Hypothalamus (tissue), 51 donors: ENCODE measurements at regions not wholly inside any gene's neighbourhood (a gene's known extent, or its start where the extent isn't known, plus 50 kb on each side); places are given as distances from the start of the nearest gene placed in this dataset.

ENCODE experiments used
- DNase-seq, 51 donors: peaks; one replicate each; lab custom pipeline; 2025; lab: John Stamatoyannopoulos, UW

DNA sequence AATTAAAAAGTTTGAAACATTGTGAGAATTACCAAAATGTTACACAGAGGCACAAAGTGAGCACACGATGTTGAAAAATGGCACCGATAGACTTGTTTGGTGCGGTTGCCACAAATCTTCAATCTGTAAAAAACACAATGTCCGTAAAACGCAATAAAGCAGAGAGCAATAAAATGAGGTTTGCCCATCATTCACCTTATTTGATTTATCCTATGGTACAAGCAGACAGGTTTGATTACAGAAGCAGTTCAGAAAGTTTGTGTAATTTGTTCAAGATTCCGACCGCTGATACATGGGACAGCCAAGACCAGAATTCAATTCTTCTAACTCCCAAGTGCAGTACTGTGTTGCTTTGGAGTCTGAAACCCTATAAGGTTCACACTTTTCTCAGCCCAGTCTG lies 318.3 kb upstream of the PROX1 start:
- no peak for DNase-seq

- no peak for DNase-seq
Observed at GRCh38 chr1:213669964-213670691, 317.6 kb upstream of the PROX1 start.

GRCh38 chr1:213670692-213671023 lies 317.1 kb upstream of the PROX1 start:
- no peak for DNase-seq

DNA sequence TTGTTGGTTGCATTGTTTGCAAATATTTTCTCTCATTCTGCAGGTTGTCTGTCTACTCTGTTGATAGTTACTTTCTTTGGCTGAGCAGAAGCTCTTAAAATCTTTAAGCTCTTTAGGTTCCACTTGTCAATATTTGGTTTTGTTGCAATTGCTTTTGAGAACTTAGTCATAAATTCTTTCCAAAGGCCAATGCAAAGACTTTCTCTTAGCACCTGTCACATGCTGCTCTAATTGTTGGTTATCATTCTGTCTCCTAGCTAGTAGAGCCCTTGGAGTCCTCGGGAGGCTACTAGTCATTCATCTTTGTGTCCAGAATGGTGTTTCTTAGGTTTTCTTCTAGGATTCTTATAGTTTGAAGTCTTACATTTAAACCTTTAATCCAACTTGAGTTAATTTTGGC lies 312.7 kb upstream of the PROX1 start:
- no peak for DNase-seq

GRCh38 chr1:213676736-213677135 lies 311.0 kb upstream of the PROX1 start:
- DNase-seq: no peak

- DNase-seq: no peak
Observed at GRCh38 chr1:213678348-213678747, 309.4 kb upstream of the PROX1 start.

DNA sequence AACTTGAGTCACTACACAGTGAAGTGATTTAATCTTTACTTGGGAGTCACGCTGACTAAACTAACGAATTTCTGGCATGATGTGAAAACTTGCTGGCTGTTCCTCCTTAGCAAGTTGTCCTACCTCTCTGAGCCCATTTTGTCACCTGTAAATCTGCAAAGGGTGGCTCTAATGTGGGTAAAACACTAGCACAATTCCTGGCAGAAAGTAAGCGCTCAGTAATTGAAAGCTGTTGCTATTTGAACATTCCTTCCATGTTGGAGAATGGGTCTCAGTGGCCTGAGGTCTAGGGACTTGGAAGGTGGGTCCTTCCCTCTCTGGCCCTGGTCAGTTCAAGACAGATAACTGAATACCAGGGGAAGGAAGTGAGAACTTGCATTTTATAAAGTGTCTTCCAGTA lies 309.0 kb upstream of the PROX1 start:
- DNase-seq: no peak

DNA sequence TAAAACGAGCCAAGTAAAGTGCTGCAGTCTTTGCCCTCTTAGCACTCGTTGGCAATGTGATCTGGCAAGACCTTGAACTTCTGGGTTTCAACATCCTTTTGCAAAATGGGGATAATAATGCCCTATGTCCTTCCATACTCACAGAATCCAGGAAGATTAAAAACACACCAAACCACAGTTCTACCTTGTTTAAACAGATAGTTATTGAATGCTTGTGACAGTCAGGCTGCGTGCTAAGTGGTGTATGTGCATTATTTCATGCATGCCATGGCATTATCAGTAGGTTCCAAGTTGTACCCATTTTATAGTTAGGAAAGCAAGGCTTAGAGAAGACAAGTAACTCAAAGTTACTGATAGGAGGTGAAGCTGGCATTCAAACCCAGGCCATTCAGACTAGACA lies 308.6 kb upstream of the PROX1 start:
- DNase-seq: no peak

DNA sequence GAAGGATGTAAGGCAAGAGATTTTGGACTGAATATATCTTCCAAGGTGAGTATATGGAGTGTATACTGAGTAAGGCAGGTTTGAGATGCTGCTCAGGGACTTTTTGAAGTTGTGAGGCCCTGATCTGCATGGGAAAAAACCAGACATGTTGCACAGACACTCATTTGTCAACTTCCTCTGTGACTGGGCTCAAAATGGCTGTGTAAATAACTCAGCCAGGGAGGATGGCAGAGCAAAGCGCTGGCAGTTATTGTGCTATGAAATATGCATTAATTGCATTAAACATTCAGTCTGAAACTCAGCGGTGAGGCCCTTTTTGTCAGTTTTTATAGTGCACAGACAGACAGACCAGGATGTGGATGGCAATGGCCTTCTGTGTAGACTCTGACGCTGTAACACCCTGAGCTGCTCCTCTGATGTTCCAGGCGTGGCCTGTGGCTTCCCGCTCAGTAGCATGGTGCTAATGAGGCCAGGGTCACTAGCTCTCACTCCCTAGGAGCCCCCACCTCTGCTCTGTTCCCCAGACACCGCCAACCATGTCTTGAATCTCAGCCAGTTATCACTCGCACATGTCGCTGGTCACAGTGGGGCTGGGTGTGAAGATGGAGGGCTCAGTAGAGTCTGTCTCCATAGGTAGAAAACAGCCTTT lies 307.0 kb upstream of the PROX1 start:
- DNase-seq: no peak

GRCh38 chr1:213681788-213682340 lies 305.9 kb upstream of the PROX1 start:
- DNase-seq: no peak

- no peak for DNase-seq
Observed at GRCh38 chr1:213683529-213683928, 304.2 kb upstream of the PROX1 start.

DNA sequence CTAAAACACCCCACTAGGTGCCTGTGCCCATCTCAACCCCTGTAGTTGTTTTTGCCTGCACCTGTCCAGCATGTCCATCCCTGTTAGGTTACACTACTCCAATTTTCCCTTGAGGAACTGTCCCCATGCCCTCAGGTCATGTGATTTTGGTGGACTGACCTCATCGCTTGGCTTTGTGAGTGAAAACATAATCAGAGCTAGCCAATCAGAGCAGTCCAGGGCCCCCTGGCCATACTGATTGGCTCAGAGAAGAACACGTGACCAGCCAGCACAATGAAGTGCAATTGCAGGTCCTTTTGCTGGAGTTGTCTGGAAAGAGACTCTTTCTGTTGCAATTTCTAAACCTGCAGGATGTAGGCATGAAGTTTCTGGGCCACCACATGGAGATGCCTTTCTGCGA lies 303.3 kb upstream of the PROX1 start:
- no peak for DNase-seq

GRCh38 chr1:213685992-213686582 lies 301.7 kb upstream of the PROX1 start:
- DNase-seq: no peak

DNA sequence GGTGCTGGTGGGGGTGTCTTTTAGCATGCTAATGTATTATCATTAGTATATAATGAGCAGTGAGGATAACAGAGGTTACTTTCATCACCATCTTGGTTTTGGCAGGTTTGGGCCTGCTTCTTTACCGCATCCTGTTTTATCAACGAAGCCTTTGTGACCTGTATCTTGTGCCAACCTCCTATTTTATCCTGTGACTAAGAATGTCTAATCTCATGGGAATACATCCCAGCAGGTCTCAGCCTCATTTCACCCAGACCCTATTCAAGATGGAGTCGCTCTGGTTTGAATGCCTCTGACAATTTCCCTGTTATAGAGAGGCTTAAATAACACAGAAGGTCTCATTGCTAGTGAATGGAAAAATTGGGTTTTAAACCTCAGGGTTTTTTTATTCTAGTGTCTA lies 300.8 kb upstream of the PROX1 start:
- DNase-seq: no peak

DNA sequence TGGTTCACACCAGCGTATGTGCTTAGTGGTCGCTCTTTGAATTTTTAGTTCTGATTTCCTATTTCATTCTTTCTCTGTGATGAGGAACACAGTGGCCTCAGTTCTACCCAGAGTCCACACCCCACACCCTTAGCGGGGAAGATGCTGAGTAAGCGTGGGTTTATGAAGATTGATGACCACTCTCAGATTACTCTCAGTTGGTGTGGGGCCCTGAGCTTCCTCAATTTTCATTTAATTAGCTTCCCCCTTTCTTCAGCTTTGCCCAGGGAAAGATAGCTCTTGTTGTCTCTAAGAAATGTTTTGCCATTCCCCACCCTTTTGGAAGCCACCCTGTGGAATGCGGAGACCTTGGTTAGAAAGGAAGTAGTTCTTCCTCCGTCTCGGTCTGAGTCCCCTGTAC lies 299.9 kb upstream of the PROX1 start:
- DNase-seq: no peak

- no peak for DNase-seq
Observed at GRCh38 chr1:213688655-213689054, 299.1 kb upstream of the PROX1 start.

DNA sequence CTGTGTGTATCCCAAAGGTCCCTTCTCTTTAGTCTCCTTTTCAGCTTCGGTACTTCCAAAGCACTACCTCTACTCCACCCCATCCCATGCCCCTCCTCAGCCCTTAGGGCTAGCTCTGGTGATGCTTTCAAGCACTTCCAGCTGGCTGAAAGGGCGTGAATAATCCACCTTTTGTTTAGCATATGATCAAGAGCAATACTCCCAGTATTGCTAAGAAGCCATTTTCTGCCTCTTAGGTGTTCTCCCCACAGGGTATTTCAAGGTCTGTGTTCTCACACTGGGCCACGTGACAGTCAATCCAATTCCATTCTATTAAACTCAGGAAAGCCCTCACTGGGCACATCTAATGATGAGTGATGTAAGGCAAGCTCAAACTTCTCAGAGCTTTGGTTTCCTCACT lies 298.5 kb upstream of the PROX1 start:
- no peak for DNase-seq

GRCh38 chr1:213690341-213690917 lies 297.3 kb upstream of the PROX1 start:
- DNase-seq: no peak

GRCh38 chr1:213692321-213692720 lies 295.5 kb upstream of the PROX1 start:
- no peak for DNase-seq

- no peak for DNase-seq
Observed at GRCh38 chr1:213693864-213694263, 293.9 kb upstream of the PROX1 start.

GRCh38 chr1:213697192-213697802 lies 290.5 kb upstream of the PROX1 start:
- DNase-seq: no peak
